K562 (cell line): ENCODE measurements at regions not wholly inside any gene's neighbourhood (a gene's known extent, or its start where the extent isn't known, plus 50 kb on each side); places are given as distances from the start of the nearest gene placed in this dataset.

Experiments
- ATAC-seq: fragments of 200-7000 bp; cut with Tn5 transposase; 3 replicates; pipeline ENCODE4 v1.9.1; 2020; ENCODE audit warnings: moderate library complexity
- BruUV-seq: library from RNA; stranded (reverse); fragments of 400-500 nt; replicated peaks from 2 replicates; lab custom pipeline; 2021; lab: Mats Ljungman, UMichigan
- CTCF ChIA-PET: fragments of 300-600 bp; formaldehyde crosslinking; extraction: SDS; loops from one replicate; lab custom pipeline; 2021; ENCODE audit warnings: low intra/inter-chr PET ratio; lab: Yijun Ruan, JAX
- POLR2A ChIA-PET: fragments of 300-600, 350-650 bp; sonication (Branson Sonifier 250); formaldehyde crosslinking; extraction: SDS; loops from one replicate; lab custom pipeline; 2021; ENCODE audit warnings: antibody characterized with exemption, inconsistent platforms; lab: Yijun Ruan, JAX
- DNase-seq, 4 experiments: peaks; one replicate each; pipeline versions ENCODE4 v3.0.0 to v3.0.0-alpha.2; 2011 to 2018; ENCODE audit warnings: low spot score in 3 of 4, mixed read lengths in 3 of 4; ENCODE audit errors: extremely low read depth in 1 of 4
- FAIRE-seq: peaks from 2 replicates; lab custom pipeline; 2011; peaks lifted over from hg19 to GRCh38; lab: Jason Lieb, UNC
- H2AFZ ChIP-seq: 2 replicates; pipeline ENCODE4 v1.6.0; 2011; ENCODE audit warnings: low read depth, low read length, control low read depth, inconsistent platforms
- H3K27ac ChIP-seq: fragments of 200-600 bp; 3 replicates; pipeline ENCODE4 v1.8.0; 2011; ENCODE audit warnings: low read depth, mild to moderate bottlenecking, control low read depth, inconsistent platforms, low read length, moderate library complexity, mixed read lengths; ENCODE audit errors: extremely low read depth
- H3K27me3 ChIP-seq, 2 experiments: fragments of 300-600 bp in 1 of 2; 2 replicates in 1 of 2; 3 replicates in 1 of 2; pipeline versions ENCODE4 v1.6.0 to v1.8.0; 2011; ENCODE audit warnings: inconsistent platforms in 2 of 2, low read length in 2 of 2, mild to moderate bottlenecking in 1 of 2, mixed read lengths in 1 of 2, moderate library complexity in 1 of 2; ENCODE audit not compliant: control insufficient read depth in 2 of 2, insufficient read depth in 2 of 2
- H3K36me3 ChIP-seq: fragments of 300-600 bp; 3 replicates; pipeline ENCODE4 v1.8.0; 2011; ENCODE audit warnings: mild to moderate bottlenecking, low read length, inconsistent platforms; ENCODE audit not compliant: control insufficient read depth, insufficient read depth
- H3K4me1 ChIP-seq, 2 experiments: fragments of 200-600 bp in 1 of 2; replicated peaks in 1 of 2; 2 replicates in 1 of 2; 3 replicates in 1 of 2; pipeline versions ENCODE4 v1.5.1 to v1.8.0; 2011; ENCODE audit warnings: inconsistent platforms in 2 of 2, low read length in 2 of 2, mild to moderate bottlenecking in 1 of 2, mixed read lengths in 1 of 2, moderate library complexity in 1 of 2; ENCODE audit not compliant: control insufficient read depth in 2 of 2, insufficient read depth in 2 of 2
- H3K4me2 ChIP-seq: 2 replicates; pipeline ENCODE4 v1.6.1; 2011; ENCODE audit warnings: low read length, control low read depth, inconsistent platforms, mixed read lengths; ENCODE audit not compliant: insufficient read depth
- H3K4me3 ChIP-seq: fragments of 200-600 bp; sonication (generic), shearing (Covaris generic); 2 replicates; pipeline ENCODE4 v1.5.1; 2016; ENCODE audit warnings: control low read depth, inconsistent platforms
- H3K79me2 ChIP-seq: fragments of 200-600 bp; 3 replicates; pipeline ENCODE4 v1.8.0; 2011; ENCODE audit warnings: low read length, inconsistent platforms; ENCODE audit not compliant: control insufficient read depth, insufficient read depth
- H3K9ac ChIP-seq, 2 experiments: 2 replicates each; pipeline versions ENCODE4 v1.6.0 to v1.6.1; 2011; ENCODE audit warnings: low read depth in 2 of 2, low read length in 2 of 2, control low read depth in 1 of 2, inconsistent platforms in 1 of 2, mild to moderate bottlenecking in 1 of 2, mixed read lengths in 1 of 2; ENCODE audit not compliant: insufficient read depth in 1 of 2
- H3K9me1 ChIP-seq: one replicate; pipeline ENCODE4 v1.6.0; 2011; ENCODE audit warnings: inconsistent platforms, mild to moderate bottlenecking, low read length, moderate library complexity; ENCODE audit not compliant: control insufficient read depth, insufficient read depth
- H3K9me3 ChIP-seq: replicated peaks from 2 replicates; pipeline ENCODE4 v1.5.1; 2011; ENCODE audit warnings: low read depth, low read length, inconsistent platforms; ENCODE audit not compliant: control insufficient read depth, insufficient read depth
- H4K20me1 ChIP-seq: replicated peaks from 2 replicates; pipeline ENCODE4 v1.6.1; 2011; ENCODE audit warnings: low read length, inconsistent platforms, mixed read lengths; ENCODE audit not compliant: control insufficient read depth, insufficient read depth
- AFF4 ChIP-seq: sonication (generic); formaldehyde crosslinking; IDR thresholded peaks from 2 replicates; pipeline ENCODE4 v1.8.0; 2023; ENCODE audit warnings: mild to moderate bottlenecking, missing genetic modification reagents
- CXXC5 ChIP-seq: fragments of 250-450 bp; sonication (Bioruptor Pico); IDR thresholded peaks from 2 replicates; pipeline ENCODE4 v1.8.0; 2022; ENCODE audit warnings: inconsistent platforms, mild to moderate bottlenecking, moderate library complexity
- DMBX1 ChIP-seq: fragments of 250-450 bp; sonication (Bioruptor Pico); IDR thresholded peaks from 2 replicates; pipeline ENCODE4 v1.8.0; 2022; ENCODE audit warnings: inconsistent platforms, mild to moderate bottlenecking, moderate library complexity, borderline replicate concordance
- KLF13 ChIP-seq: fragments of 450-650 bp; IDR thresholded peaks from 2 replicates; pipeline ENCODE4 v1.6.1; 2016; ENCODE audit warnings: missing genetic modification characterization, low read depth, mild to moderate bottlenecking, missing compliant biosample characterization, moderate library complexity, borderline replicate concordance
- MITF ChIP-seq: IDR thresholded peaks from 2 replicates; pipeline ENCODE4 v1.6.1; 2014; ENCODE audit warnings: antibody characterized with exemption
- OTX1 ChIP-seq: fragments of 450-650 bp; formaldehyde crosslinking; IDR thresholded peaks from 2 replicates; pipeline ENCODE4 v1.4.0; 2022; ENCODE audit warnings: mild to moderate bottlenecking
- ZBED1 ChIP-seq: IDR thresholded peaks from 2 replicates; pipeline ENCODE4 v1.6.1; 2014
- ZNF507 ChIP-seq: conservative IDR thresholded peaks from 2 replicates; pipeline ENCODE4 v1.6.1; 2017; ENCODE audit warnings: missing genetic modification characterization, missing compliant biosample characterization
- ZNF551 ChIP-seq: fragments of 250-450 bp; sonication (Bioruptor Pico); IDR thresholded peaks from 2 replicates; pipeline ENCODE4 v1.5.0; 2021; ENCODE audit warnings: mild to moderate bottlenecking, moderate library complexity
- ZNF586 ChIP-seq: fragments of 450-650 bp; formaldehyde crosslinking; conservative IDR thresholded peaks from 2 replicates; pipeline ENCODE4 v1.4.0; 2020; ENCODE audit warnings: mild to moderate bottlenecking, moderate library complexity
- WGBS: fragments of 100-300 bp; shearing (Covaris generic); methylation state at CpG from one replicate; pipeline ENCODE4 v1.1.6; 2016; ENCODE audit warnings: low coverage, mixed read lengths; ENCODE audit not compliant: insufficient coverage; ENCODE audit errors: missing lambda C conversion rate; 5-methylcytosine and 5-hydroxymethylcytosine counted together
- in situ Hi-C: fragments of 300-500 bp; cut with MboI; formaldehyde crosslinking; loops from 4 replicates; pipeline ENCODE4 v1.15.0; 2018; ENCODE audit warnings: inconsistent platforms, mixed read lengths
- intact Hi-C: fragments of 100-400 bp; cut with micrococcal nuclease; formaldehyde crosslinking; loops from 2 replicates; pipeline ENCODE4 v1.14.2; 2022
- TF ChIP-seq, protein P1 (sequence below): fragments of 450-650 bp; IDR thresholded peaks from 2 replicates; pipeline ENCODE4 v1.6.1; 2016; ENCODE audit warnings: missing biosample characterization, missing genetic modification characterization

- no peak overlapping the region for H3K27ac ChIP-seq
- peak overlapping the region; percentile 76 for H2AFZ ChIP-seq
- H3K9me1 ChIP-seq, result no peaks in the 10 kb centered on the region
- DNase-seq (no peak), ATAC-seq (no peak)
- peaks cover 0 to 10% of the 10 kb centered on the region in 2 experiments; a peak in 4 of 5 replicates for H3K4me1 ChIP-seq
- H3K4me3 ChIP-seq, result no peak overlapping the region
- CTCF ChIA-PET, result no interaction called here
- TF ChIP-seq CXXC5 (CRISPR knock-in tag) (no peak), ZNF507 (tag) (no peak)
- TF ChIP-seq, protein P1, sequence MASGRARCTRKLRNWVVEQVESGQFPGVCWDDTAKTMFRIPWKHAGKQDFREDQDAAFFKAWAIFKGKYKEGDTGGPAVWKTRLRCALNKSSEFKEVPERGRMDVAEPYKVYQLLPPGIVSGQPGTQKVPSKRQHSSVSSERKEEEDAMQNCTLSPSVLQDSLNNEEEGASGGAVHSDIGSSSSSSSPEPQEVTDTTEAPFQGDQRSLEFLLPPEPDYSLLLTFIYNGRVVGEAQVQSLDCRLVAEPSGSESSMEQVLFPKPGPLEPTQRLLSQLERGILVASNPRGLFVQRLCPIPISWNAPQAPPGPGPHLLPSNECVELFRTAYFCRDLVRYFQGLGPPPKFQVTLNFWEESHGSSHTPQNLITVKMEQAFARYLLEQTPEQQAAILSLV (tag), result no peak
- TF ChIP-seq, all 486 proteins: peak for 0
- in situ Hi-C loops, result no loop called here
- Histone ChIP-seq H3K9me3 (no peaks in the 10 kb centered on the region), H3K27me3 (no peaks in the 10 kb centered on the region), H3K9ac (no peak overlapping the region), H3K79me2 (no peaks in the 10 kb centered on the region), H4K20me1 (no peaks in the 10 kb centered on the region), H3K4me2 (no peak overlapping the region), H3K36me3 (no peaks in the 10 kb centered on the region)
- POLR2A ChIA-PET, result interaction anchor here (0.7 kb wide), 1 partner anchor 13 kb away, joined by 3 read pairs; no protein-coding TSS in a partner anchor
- BruUV-seq, result no TSS peak
- FAIRE-seq, result peak; percentile 6
- intact Hi-C loops, result no loop called here
- WGBS, result 11% methylated on average over 1 of the region's 1 CpG
These were observed 560.5 kb upstream of the MEF2C start for GRCh38 chr5:89443508-89443907.

GRCh38 chr5:89441965-89442364 lies 559.0 kb upstream of the MEF2C start:
- no peaks in the 10 kb centered on the region for H3K36me3 ChIP-seq
- H4K20me1 ChIP-seq, result no peaks in the 10 kb centered on the region
- intact Hi-C loops, result no loop called here
- H3K27me3 ChIP-seq, result no peaks in the 10 kb centered on the region
- H3K27ac ChIP-seq, result no peak overlapping the region
- no peaks in the 10 kb centered on the region for H3K9me3 ChIP-seq
- ChIA-PET CTCF (no interaction called here), POLR2A (no interaction called here)
- no peak overlapping the region for H3K9ac ChIP-seq
- in situ Hi-C loops, result no loop called here
- peaks cover 0 to 10% of the 10 kb centered on the region in 2 experiments; a peak in 4 of 5 replicates for H3K4me1 ChIP-seq
- no peak overlapping the region for H3K4me2 ChIP-seq
- no TSS peak for BruUV-seq
- no peaks in the 10 kb centered on the region for H3K79me2 ChIP-seq
- H3K4me3 ChIP-seq, result no peak overlapping the region
- FAIRE-seq, result peak; percentile 63
- ATAC-seq, result no peak
- no peak overlapping the region for H2AFZ ChIP-seq
- H3K9me1 ChIP-seq, result no peaks in the 10 kb centered on the region
- no peak for DNase-seq
- TF ChIP-seq ZBED1 (no peak), ZNF586 (CRISPR knock-in tag) (no peak), OTX1 (CRISPR knock-in tag) (no peak), MITF (no peak), ZNF551 (CRISPR knock-in tag) (no peak), AFF4 (CRISPR knock-in tag) (no peak), DMBX1 (CRISPR knock-in tag) (no peak), KLF13 (no peak)
